Hepatocyte (in vitro differentiated cells): ENCODE measurements at regions not wholly inside any gene's neighbourhood (a gene's known extent, or its start where the extent isn't known, plus 50 kb on each side); places are given as distances from the start of the nearest gene placed in this dataset.

Source experiments
- DNase-seq: peaks from one replicate; pipeline ENCODE4 v3.0.0-alpha.2; 2016; ENCODE audit warnings: low spot score
- H2AFZ ChIP-seq: fragments of 200-600 bp; sonication (generic); 2 replicates; pipeline ENCODE4 v1.6.0; 2016; ENCODE audit warnings: antibody characterized with exemption, mild to moderate bottlenecking
- H3K27ac ChIP-seq: fragments of 200-600 bp; sonication (generic); 2 replicates; pipeline ENCODE4 v1.5.1; 2016; ENCODE audit warnings: mild to moderate bottlenecking
- H3K27me3 ChIP-seq: fragments of 200-600 bp; sonication (generic); 2 replicates; pipeline ENCODE4 v1.6.1; 2016
- H3K36me3 ChIP-seq: fragments of 200-600 bp; sonication (generic); replicated peaks from 2 replicates; pipeline ENCODE4 v1.5.1; 2016; ENCODE audit warnings: low read depth; ENCODE audit not compliant: insufficient read depth
- H3K4me1 ChIP-seq: fragments of 200-600 bp; sonication (generic); 2 replicates; pipeline ENCODE4 v1.5.1; 2016; ENCODE audit warnings: mild to moderate bottlenecking, moderate library complexity; ENCODE audit not compliant: insufficient read depth
- H3K4me2 ChIP-seq: fragments of 200-600 bp; sonication (generic); 2 replicates; pipeline ENCODE4 v1.6.0; 2016
- H3K4me3 ChIP-seq: fragments of 200-600 bp; sonication (generic); 2 replicates; pipeline ENCODE4 v1.5.1; 2016; ENCODE audit warnings: mild to moderate bottlenecking
- H3K79me2 ChIP-seq: fragments of 200-600 bp; sonication (generic); 2 replicates; pipeline ENCODE4 v1.6.0; 2017; ENCODE audit warnings: mild to moderate bottlenecking
- H3K9me2 ChIP-seq: fragments of 200-600 bp; sonication (generic); replicated peaks from 2 replicates; pipeline ENCODE4 v1.6.0; 2017; ENCODE audit warnings: mild to moderate bottlenecking; ENCODE audit not compliant: insufficient read depth
- H3K9me3 ChIP-seq: fragments of 200-600 bp; sonication (generic); 2 replicates; pipeline ENCODE4 v1.5.1; 2016; ENCODE audit warnings: low read depth, mild to moderate bottlenecking
- H4K20me1 ChIP-seq: fragments of 200-600 bp; sonication (generic); 2 replicates; pipeline ENCODE4 v1.6.0; 2016; ENCODE audit warnings: mild to moderate bottlenecking; ENCODE audit not compliant: insufficient read depth, poor library complexity, severe bottlenecking
- EZH2 ChIP-seq: fragments of 200-600 bp; sonication (generic); IDR thresholded peaks from 2 replicates; pipeline ENCODE4 v1.6.1; 2016; ENCODE audit warnings: antibody characterized with exemption, mild to moderate bottlenecking, borderline replicate concordance
- EZH2phosphoT487 ChIP-seq: fragments of 200-600 bp; sonication (generic); IDR thresholded peaks from one replicate; pipeline ENCODE4 v1.6.1; 2018; ENCODE audit warnings: antibody characterized with exemption, mild to moderate bottlenecking, low read depth, moderate library complexity; ENCODE audit not compliant: unreplicated experiment, severe bottlenecking
- WGBS: methylation state at CpG from one replicate; pipeline ENCODE4 v1.1.6; 2016; ENCODE audit warnings: low lambda C conversion rate; ENCODE audit errors: missing lambda C conversion rate; 5-methylcytosine and 5-hydroxymethylcytosine counted together
- TF ChIP-seq, protein P1 (sequence below): fragments of 200-600 bp; sonication (generic); IDR thresholded peaks from 2 replicates; pipeline ENCODE4 v1.5.1; 2016; ENCODE audit warnings: antibody characterized with exemption, mild to moderate bottlenecking; ENCODE audit not compliant: poor library complexity

GRCh38 chr5:125331987-125332598, 585.7 kb upstream of the ZNF608 start:
- no peak for DNase-seq
- TF ChIP-seq EZH2phosphoT487 (no peak), EZH2 (no peak)
- TF ChIP-seq, protein P1, sequence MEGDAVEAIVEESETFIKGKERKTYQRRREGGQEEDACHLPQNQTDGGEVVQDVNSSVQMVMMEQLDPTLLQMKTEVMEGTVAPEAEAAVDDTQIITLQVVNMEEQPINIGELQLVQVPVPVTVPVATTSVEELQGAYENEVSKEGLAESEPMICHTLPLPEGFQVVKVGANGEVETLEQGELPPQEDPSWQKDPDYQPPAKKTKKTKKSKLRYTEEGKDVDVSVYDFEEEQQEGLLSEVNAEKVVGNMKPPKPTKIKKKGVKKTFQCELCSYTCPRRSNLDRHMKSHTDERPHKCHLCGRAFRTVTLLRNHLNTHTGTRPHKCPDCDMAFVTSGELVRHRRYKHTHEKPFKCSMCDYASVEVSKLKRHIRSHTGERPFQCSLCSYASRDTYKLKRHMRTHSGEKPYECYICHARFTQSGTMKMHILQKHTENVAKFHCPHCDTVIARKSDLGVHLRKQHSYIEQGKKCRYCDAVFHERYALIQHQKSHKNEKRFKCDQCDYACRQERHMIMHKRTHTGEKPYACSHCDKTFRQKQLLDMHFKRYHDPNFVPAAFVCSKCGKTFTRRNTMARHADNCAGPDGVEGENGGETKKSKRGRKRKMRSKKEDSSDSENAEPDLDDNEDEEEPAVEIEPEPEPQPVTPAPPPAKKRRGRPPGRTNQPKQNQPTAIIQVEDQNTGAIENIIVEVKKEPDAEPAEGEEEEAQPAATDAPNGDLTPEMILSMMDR = no peak
- 82% methylated on average over 1 of the region's 1 CpG for WGBS

DNA sequence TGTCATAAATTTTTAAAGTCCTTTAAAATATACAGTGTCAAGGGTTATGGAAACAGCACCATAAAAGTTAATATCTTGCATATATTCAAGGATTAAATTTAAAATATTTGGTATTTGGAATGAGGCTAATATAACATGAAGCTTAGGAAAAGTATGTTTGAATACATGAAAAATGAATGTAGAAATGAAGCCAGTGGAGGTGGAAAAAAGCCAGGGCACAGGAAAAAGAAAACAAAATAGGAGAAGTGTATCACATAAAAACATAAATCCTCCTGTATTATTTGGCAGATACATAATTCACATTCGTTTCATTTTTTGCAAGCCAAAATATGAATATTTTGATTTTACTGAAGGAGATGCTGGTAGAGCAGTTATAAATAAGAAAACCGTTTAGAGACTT, 587.0 kb upstream of the ZNF608 start:
- DNase-seq = no peak
- Histone ChIP-seq H3K27ac (no peak overlapping the region), H3K36me3 (no peaks in the 10 kb centered on the region), H2AFZ (no peak overlapping the region), H3K9me3 (no peaks in the 10 kb centered on the region), H3K79me2 (no peaks in the 10 kb centered on the region), H3K4me2 (no peak overlapping the region), H4K20me1 (no peaks in the 10 kb centered on the region), H3K9me2 (no peaks in the 10 kb centered on the region), H3K4me1 (no peaks in the 10 kb centered on the region), H3K4me3 (no peak overlapping the region), H3K27me3 (no peaks in the 10 kb centered on the region)
- TF ChIP-seq, protein P1 = no peak
- TF ChIP-seq EZH2phosphoT487 (no peak), EZH2 (no peak)
- WGBS = 80% methylated on average over 2 of the region's 2 CpGs

More at GRCh38 chr5:125331987-125332598, 585.7 kb upstream of the ZNF608 start:
- H3K9me3 ChIP-seq = no peaks in the 10 kb centered on the region
- H3K4me2 ChIP-seq = no peak overlapping the region
- no peaks in the 10 kb centered on the region for H4K20me1 ChIP-seq
- no peaks in the 10 kb centered on the region for H3K27me3 ChIP-seq
- no peak overlapping the region for H3K4me3 ChIP-seq
- no peak overlapping the region for H3K27ac ChIP-seq
- no peaks in the 10 kb centered on the region for H3K9me2 ChIP-seq
- no peaks in the 10 kb centered on the region for H3K79me2 ChIP-seq
- no peak overlapping the region for H2AFZ ChIP-seq
- no peaks in the 10 kb centered on the region for H3K4me1 ChIP-seq
- no peaks in the 10 kb centered on the region for H3K36me3 ChIP-seq

DNA sequence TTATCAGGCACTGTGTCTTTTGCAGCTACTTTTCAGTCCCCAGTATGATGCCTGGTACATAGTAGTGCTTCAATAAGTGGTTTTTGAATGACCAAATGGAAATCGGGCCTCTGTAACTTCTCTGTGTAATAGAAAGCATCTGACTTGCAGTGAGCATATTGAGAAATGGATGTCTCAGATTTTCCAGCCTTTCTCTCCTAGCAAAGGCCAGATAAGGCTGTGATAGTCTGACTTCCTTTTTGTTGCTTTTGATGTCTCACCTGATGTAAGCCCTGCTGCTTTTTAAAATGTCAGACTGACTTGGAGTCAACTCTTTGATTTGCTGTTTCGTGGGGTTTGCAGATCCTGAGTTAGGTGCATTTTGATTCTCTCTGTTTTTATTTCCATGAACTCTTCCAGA, 590.0 kb upstream of the ZNF608 start:
- no peaks in the 10 kb centered on the region for H3K4me1 ChIP-seq
- no peaks in the 10 kb centered on the region for H3K79me2 ChIP-seq
- no peak overlapping the region for H3K4me3 ChIP-seq
- no peaks in the 10 kb centered on the region for H3K27me3 ChIP-seq
- WGBS = 40% methylated on average over 2 of the region's 2 CpGs
- no peaks in the 10 kb centered on the region for H4K20me1 ChIP-seq
- H3K9me3 ChIP-seq = no peaks in the 10 kb centered on the region
- no peaks in the 10 kb centered on the region for H3K9me2 ChIP-seq
- H3K36me3 ChIP-seq = no peaks in the 10 kb centered on the region
- no peak for DNase-seq
- no peak overlapping the region for H2AFZ ChIP-seq
- no peak overlapping the region for H3K27ac ChIP-seq
- H3K4me2 ChIP-seq = no peak overlapping the region
- no peak for TF ChIP-seq EZH2
- TF ChIP-seq EZH2phosphoT487 = no peak
- TF ChIP-seq, protein P1 = no peak

DNA sequence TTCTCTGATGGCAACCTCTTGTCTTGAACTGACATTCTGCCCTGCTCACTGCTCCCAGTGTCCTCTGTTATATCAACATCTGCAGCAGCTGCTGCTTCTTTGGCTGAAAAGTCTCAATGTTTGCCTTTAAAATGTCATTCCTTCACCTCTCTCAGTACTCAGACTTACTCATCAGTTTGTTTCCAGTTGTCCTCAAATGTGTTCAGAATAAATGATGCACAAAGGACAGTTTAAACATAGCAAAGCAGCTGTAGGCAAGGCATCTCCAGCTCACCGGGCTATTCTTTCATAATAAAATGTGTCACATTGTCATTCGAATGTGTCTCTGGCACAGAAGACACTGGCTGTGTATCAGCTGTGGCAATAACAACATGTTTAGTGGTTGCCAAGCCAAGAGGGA, 590.9 kb upstream of the ZNF608 start:
- no peaks in the 10 kb centered on the region for H3K9me2 ChIP-seq
- no peaks in the 10 kb centered on the region for H3K4me1 ChIP-seq
- no peaks in the 10 kb centered on the region for H3K79me2 ChIP-seq
- H3K27me3 ChIP-seq = no peaks in the 10 kb centered on the region
- H2AFZ ChIP-seq = no peak overlapping the region
- no peak overlapping the region for H3K4me2 ChIP-seq
- no peaks in the 10 kb centered on the region for H3K36me3 ChIP-seq
- DNase-seq = no peak
- no peaks in the 10 kb centered on the region for H3K9me3 ChIP-seq
- H3K4me3 ChIP-seq = no peak overlapping the region
- WGBS = 70% methylated on average over 2 of the region's 2 CpGs
- H4K20me1 ChIP-seq = no peaks in the 10 kb centered on the region
- no peak for TF ChIP-seq EZH2phosphoT487
- no peak for TF ChIP-seq EZH2
- TF ChIP-seq, protein P1 = no peak
- no peak overlapping the region for H3K27ac ChIP-seq
